ENCODE measurements at regions not wholly inside any gene's neighbourhood (a gene's known extent, or its start where the extent isn't known, plus 50 kb on each side); places are given as distances from the start of the nearest gene placed in this dataset.

- no peaks in the 10 kb centered on the region for H3K36me3 ChIP-seq (ENCODE audit: control insufficient read depth, insufficient read depth, low read length)
- H3K27me3 ChIP-seq (ENCODE audit: control insufficient read depth, insufficient read depth, low read length): no peaks in the 10 kb centered on the region
- H3K4me3 ChIP-seq (ENCODE audit: low read depth, low read length): no peak overlapping the region
- FAIRE-seq (no peak), DNase-seq (ENCODE audit: low read depth) (no peak)
- TF ChIP-seq CTCF (IDR thresholded peaks at IDR 0.05; ENCODE audit: insufficient read depth, low read length, severe bottlenecking): no peak
These were observed 69.3 kb upstream of the PRDX6 start for GRCh38 chr1:173407846-173408245.

GRCh38 chr1:173408886-173409285 is 68.2 kb upstream of the PRDX6 start:
- DNase-seq (ENCODE audit: low read depth) (no peak), FAIRE-seq (no peak)
- Histone ChIP-seq H3K27me3 (ENCODE audit: control insufficient read depth, insufficient read depth, low read length) (no peaks in the 10 kb centered on the region), H3K4me3 (ENCODE audit: low read depth, low read length) (no peak overlapping the region), H3K36me3 (ENCODE audit: control insufficient read depth, insufficient read depth, low read length) (no peaks in the 10 kb centered on the region)
- no peak for TF ChIP-seq CTCF (IDR thresholded peaks at IDR 0.05; ENCODE audit: insufficient read depth, low read length, severe bottlenecking)

- Histone ChIP-seq H3K4me3 (ENCODE audit: low read depth, low read length) (no peak overlapping the region), H3K27me3 (ENCODE audit: control insufficient read depth, insufficient read depth, low read length) (no peaks in the 10 kb centered on the region), H3K36me3 (ENCODE audit: control insufficient read depth, insufficient read depth, low read length) (no peaks in the 10 kb centered on the region)
- no peak for DNase-seq (ENCODE audit: low read depth)
- FAIRE-seq: no peak
- TF ChIP-seq CTCF (IDR thresholded peaks at IDR 0.05; ENCODE audit: insufficient read depth, low read length, severe bottlenecking): no peak
These were observed 67.5 kb upstream of the PRDX6 start for GRCh38 chr1:173409613-173410012.

GRCh38 chr1:173410133-173410793 is 66.9 kb upstream of the PRDX6 start:
- no peak for TF ChIP-seq CTCF (IDR thresholded peaks at IDR 0.05; ENCODE audit: insufficient read depth, low read length, severe bottlenecking)
- H3K27me3 ChIP-seq (ENCODE audit: control insufficient read depth, insufficient read depth, low read length): no peaks in the 10 kb centered on the region
- no peak for DNase-seq (ENCODE audit: low read depth)
- no peak for FAIRE-seq
- H3K4me3 ChIP-seq (ENCODE audit: low read depth, low read length): no peak overlapping the region
- no peaks in the 10 kb centered on the region for H3K36me3 ChIP-seq (ENCODE audit: control insufficient read depth, insufficient read depth, low read length)

GRCh38 chr1:173410794-173411236 is 66.3 kb upstream of the PRDX6 start:
- Histone ChIP-seq H3K36me3 (ENCODE audit: control insufficient read depth, insufficient read depth, low read length) (no peaks in the 10 kb centered on the region), H3K27me3 (ENCODE audit: control insufficient read depth, insufficient read depth, low read length) (no peaks in the 10 kb centered on the region), H3K4me3 (ENCODE audit: low read depth, low read length) (no peak overlapping the region)
- FAIRE-seq (no peak), DNase-seq (ENCODE audit: low read depth) (no peak)
- TF ChIP-seq CTCF (IDR thresholded peaks at IDR 0.05; ENCODE audit: insufficient read depth, low read length, severe bottlenecking): no peak

Measured in bronchial epithelial cell (primary cell).